Mesenchymal stem cell (in vitro differentiated cells and primary cell): ENCODE measurements at regions not wholly inside any gene's neighbourhood (a gene's known extent, or its start where the extent isn't known, plus 50 kb on each side); places are given as distances from the start of the nearest gene placed in this dataset.

Source experiments
- DNase-seq: peaks from one replicate; pipeline ENCODE4 v3.0.0-alpha.2; 2013
- H2AFZ ChIP-seq: one replicate; pipeline ENCODE4 v1.6.1; 2013; ENCODE audit warnings: low read depth, mild to moderate bottlenecking, control low read depth, inconsistent platforms, low read length, moderate library complexity
- H2AK5ac ChIP-seq: 2 replicates; pipeline ENCODE4 v1.6.1; 2013; ENCODE audit warnings: low read length, moderate library complexity, mild to moderate bottlenecking, inconsistent platforms; ENCODE audit not compliant: severe bottlenecking
- H2BK120ac ChIP-seq: one replicate; pipeline ENCODE4 v1.6.1; 2013; ENCODE audit warnings: low read depth, mild to moderate bottlenecking, inconsistent platforms, low read length, moderate library complexity
- H2BK12ac ChIP-seq, 2 experiments: one replicate each; pipeline ENCODE4 v1.6.1; 2013; ENCODE audit warnings: inconsistent platforms in 2 of 2, low read length in 2 of 2, mild to moderate bottlenecking in 2 of 2, moderate library complexity in 2 of 2, control low read depth in 1 of 2
- H2BK15ac ChIP-seq: one replicate; pipeline ENCODE4 v1.6.1; 2013; ENCODE audit warnings: mild to moderate bottlenecking, low read depth, inconsistent platforms; ENCODE audit not compliant: poor library complexity, severe bottlenecking
- H2BK5ac ChIP-seq: 2 replicates; pipeline ENCODE4 v1.6.1; 2013; ENCODE audit warnings: low read depth, mild to moderate bottlenecking, low read length, control low read depth, inconsistent platforms; ENCODE audit not compliant: poor library complexity, severe bottlenecking
- H3K14ac ChIP-seq, 2 experiments: one replicate each; pipeline ENCODE4 v1.6.1; 2013; ENCODE audit warnings: inconsistent platforms in 2 of 2, low read length in 2 of 2, control low read depth in 1 of 2, mild to moderate bottlenecking in 1 of 2, moderate library complexity in 1 of 2
- H3K18ac ChIP-seq, 2 experiments: one replicate each; pipeline ENCODE4 v1.6.1; 2013; ENCODE audit warnings: inconsistent platforms in 2 of 2, low read length in 2 of 2, control low read depth in 1 of 2, low read depth in 1 of 2, mild to moderate bottlenecking in 1 of 2
- H3K23ac ChIP-seq, 2 experiments: one replicate each; pipeline ENCODE4 v1.6.1; 2013; ENCODE audit warnings: inconsistent platforms in 2 of 2, low read length in 2 of 2, mild to moderate bottlenecking in 2 of 2, moderate library complexity in 2 of 2, control low read depth in 1 of 2
- H3K27ac ChIP-seq: 2 replicates; pipeline ENCODE4 v1.5.1; 2013; ENCODE audit warnings: mild to moderate bottlenecking, moderate library complexity, low read length, control low read depth, inconsistent platforms; ENCODE audit not compliant: poor library complexity, severe bottlenecking
- H3K27me3 ChIP-seq, 2 experiments: 2 replicates each; pipeline versions ENCODE4 v1.6.1 to v1.7.0; 2013; ENCODE audit warnings: low read length in 2 of 2, mild to moderate bottlenecking in 2 of 2, moderate library complexity in 2 of 2, control low read depth in 1 of 2, inconsistent platforms in 1 of 2; ENCODE audit not compliant: control insufficient read depth in 1 of 2, insufficient read depth in 1 of 2
- H3K36me3 ChIP-seq, 2 experiments: 2 replicates each; pipeline versions ENCODE4 v1.6.1 to v1.7.0; 2013; ENCODE audit warnings: low read length in 2 of 2, control low read depth in 1 of 2, inconsistent platforms in 1 of 2, low read depth in 1 of 2, mild to moderate bottlenecking in 1 of 2; ENCODE audit not compliant: insufficient read depth in 2 of 2, control insufficient read depth in 1 of 2
- H3K4ac ChIP-seq, 2 experiments: one replicate each; pipeline ENCODE4 v1.6.1; 2013; ENCODE audit warnings: inconsistent platforms in 2 of 2, low read length in 2 of 2, mild to moderate bottlenecking in 2 of 2, moderate library complexity in 2 of 2, control low read depth in 1 of 2, low read depth in 1 of 2
- H3K4me1 ChIP-seq: 2 replicates; pipeline ENCODE4 v1.6.1; 2013; ENCODE audit warnings: low read depth, low read length, control low read depth; ENCODE audit not compliant: control insufficient read depth, insufficient read depth
- H3K4me2 ChIP-seq: 2 replicates; pipeline ENCODE4 v1.6.1; 2013; ENCODE audit warnings: low read length, mild to moderate bottlenecking, inconsistent platforms; ENCODE audit not compliant: poor library complexity, severe bottlenecking
- H3K4me3 ChIP-seq, 2 experiments: 2 replicates each; pipeline versions ENCODE4 v1.5.1 to v1.7.0; 2013; ENCODE audit warnings: low read length in 2 of 2, mild to moderate bottlenecking in 2 of 2, control low read depth in 1 of 2, low read depth in 1 of 2; ENCODE audit not compliant: insufficient read depth in 1 of 2
- H3K79me1 ChIP-seq: replicated peaks from 2 replicates; pipeline ENCODE4 v1.6.1; 2013; ENCODE audit warnings: mild to moderate bottlenecking, control low read depth, low read length, inconsistent platforms; ENCODE audit not compliant: poor library complexity, severe bottlenecking
- H3K9ac ChIP-seq: 2 replicates; pipeline ENCODE4 v1.7.0; 2013; ENCODE audit warnings: mild to moderate bottlenecking, low read length, moderate library complexity
- H3K9me3 ChIP-seq: 2 replicates; pipeline ENCODE4 v1.7.0; 2013; ENCODE audit warnings: mild to moderate bottlenecking, low read length; ENCODE audit not compliant: control insufficient read depth
- H4K8ac ChIP-seq: one replicate; pipeline ENCODE4 v1.6.1; 2013; ENCODE audit warnings: inconsistent platforms, mild to moderate bottlenecking, low read length, moderate library complexity
- H4K91ac ChIP-seq: one replicate; pipeline ENCODE4 v1.6.1; 2013; ENCODE audit warnings: mild to moderate bottlenecking, low read length, inconsistent platforms
- WGBS: methylation state at CpG from one replicate; pipeline ENCODE4 v1.1.7; 2013; ENCODE audit warnings: mixed read lengths; 5-methylcytosine and 5-hydroxymethylcytosine counted together

DNA sequence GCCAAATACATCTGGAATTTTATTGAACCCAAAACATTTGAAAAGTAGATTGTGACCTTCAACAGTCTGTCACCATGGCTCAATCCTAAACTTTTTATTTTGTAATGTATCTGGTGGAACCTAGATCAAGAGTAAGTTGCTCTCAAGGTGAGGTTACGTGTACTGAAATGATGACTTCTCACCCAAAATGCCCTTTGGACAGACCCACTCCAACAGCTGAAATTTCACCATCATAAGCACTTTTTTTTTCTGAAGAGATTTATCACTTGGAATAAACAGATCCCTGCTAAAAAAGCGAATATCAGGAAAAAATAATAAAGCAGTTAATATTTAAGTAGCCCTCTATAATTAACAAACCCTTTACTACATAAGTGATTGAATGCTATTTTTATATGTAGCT is 155.0 kb upstream of the FBXL7 start:
- Histone ChIP-seq H2BK120ac (no peak overlapping the region), H3K27ac (no peak overlapping the region), H3K4me1 (no peaks in the 10 kb centered on the region), H3K27me3 (no peaks in the 10 kb centered on the region), H2AK5ac (no peak overlapping the region), H3K79me1 (no peaks in the 10 kb centered on the region), H2BK15ac (no peak overlapping the region), H4K91ac (no peak overlapping the region), H2BK5ac (no peak overlapping the region), H3K18ac (no peak overlapping the region), H3K4me2 (no peak overlapping the region), H3K9ac (no peak overlapping the region), H3K4ac (no peak overlapping the region), H3K23ac (no peak overlapping the region), H3K14ac (no peak overlapping the region), H3K4me3 (no peak overlapping the region), H3K36me3 (no peaks in the 10 kb centered on the region), H2AFZ (no peak overlapping the region), H2BK12ac (no peak overlapping the region), H4K8ac (no peak overlapping the region), H3K9me3 (no peaks in the 10 kb centered on the region)
- WGBS: 100% methylated on average over 1 of the region's 2 CpGs
- DNase-seq: no peak

DNA sequence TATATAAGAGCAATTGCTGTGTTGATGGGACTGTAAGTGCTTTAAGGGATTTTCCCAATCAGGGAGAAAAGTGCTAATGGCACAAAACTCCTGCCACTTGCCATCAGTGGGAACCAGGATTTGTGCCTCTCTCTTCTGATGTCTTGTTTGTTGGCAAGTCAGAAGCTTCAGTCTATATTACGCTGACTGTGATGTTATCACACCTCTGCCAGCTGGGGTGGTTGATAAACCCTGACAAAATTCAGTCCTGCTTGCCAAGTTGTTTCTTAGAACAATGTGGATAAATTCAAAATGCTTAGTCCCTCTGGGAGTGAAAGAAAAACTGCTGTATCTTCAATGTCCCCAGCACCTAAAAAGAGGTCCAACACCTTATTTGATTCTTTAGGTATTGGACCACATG is 161.4 kb upstream of the FBXL7 start:
- Histone ChIP-seq H3K18ac (no peak overlapping the region), H4K91ac (no peak overlapping the region), H3K4ac (no peak overlapping the region), H3K4me2 (no peak overlapping the region), H2AFZ (no peak overlapping the region), H3K9ac (no peak overlapping the region), H2BK15ac (no peak overlapping the region), H2AK5ac (no peak overlapping the region), H3K14ac (no peak overlapping the region), H3K4me3 (no peak overlapping the region), H2BK120ac (no peak overlapping the region), H3K79me1 (no peaks in the 10 kb centered on the region), H4K8ac (no peak overlapping the region), H3K36me3 (no peaks in the 10 kb centered on the region), H2BK12ac (no peak overlapping the region), H3K27me3 (no peaks in the 10 kb centered on the region), H3K23ac (no peak overlapping the region), H3K4me1 (no peaks in the 10 kb centered on the region), H3K27ac (no peak overlapping the region), H3K9me3 (no peaks in the 10 kb centered on the region), H2BK5ac (no peak overlapping the region)
- WGBS: 36% methylated on average over 1 of the region's 1 CpG
- no peak for DNase-seq

DNA sequence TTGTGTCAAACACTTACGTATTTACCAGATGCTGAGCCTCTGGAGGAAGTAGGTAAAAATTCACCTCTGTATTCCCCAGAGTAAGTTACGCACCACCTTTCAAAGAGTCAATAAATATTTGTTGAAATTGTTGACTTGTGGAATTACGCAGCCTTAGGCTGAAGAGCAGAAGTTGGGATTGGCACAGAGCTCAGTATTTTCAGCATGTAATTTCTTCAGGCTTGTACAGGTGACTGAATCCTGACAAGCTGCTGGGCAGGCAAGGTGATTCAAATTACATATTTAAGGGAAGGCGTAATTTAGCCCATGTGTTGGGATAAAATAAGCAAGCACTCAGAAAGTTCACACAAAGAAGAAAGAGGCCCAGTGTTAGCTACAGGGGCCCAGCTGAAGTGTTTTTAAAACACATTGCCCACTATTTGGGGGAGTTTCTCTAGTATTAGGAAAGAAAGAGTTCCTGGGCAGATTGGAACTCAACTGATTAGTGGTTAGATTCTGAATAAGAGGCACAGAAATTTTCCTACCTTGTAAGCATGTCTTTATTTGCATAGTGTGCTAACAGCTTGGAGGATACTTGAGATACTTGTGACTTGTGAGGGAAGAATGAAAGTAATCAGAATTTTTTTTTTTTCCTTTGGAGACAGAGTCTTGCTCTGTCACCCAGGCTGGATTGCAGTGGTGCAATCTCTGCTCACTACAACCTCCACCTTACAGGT is 165.3 kb upstream of the FBXL7 start:
- Histone ChIP-seq H2BK120ac (no peak overlapping the region), H3K9me3 (peaks cover 3% of the 10 kb centered on the region), H3K27ac (no peak overlapping the region), H3K36me3 (no peaks in the 10 kb centered on the region), H4K91ac (no peak overlapping the region), H2AFZ (no peak overlapping the region), H2BK12ac (no peak overlapping the region), H3K4ac (no peak overlapping the region), H3K9ac (no peak overlapping the region), H3K4me3 (no peak overlapping the region), H2AK5ac (no peak overlapping the region), H2BK15ac (no peak overlapping the region), H3K4me2 (no peak overlapping the region), H3K4me1 (no peaks in the 10 kb centered on the region), H4K8ac (no peak overlapping the region), H2BK5ac (no peak overlapping the region), H3K79me1 (no peaks in the 10 kb centered on the region), H3K27me3 (no peaks in the 10 kb centered on the region), H3K14ac (no peak overlapping the region), H3K23ac (no peak overlapping the region), H3K18ac (no peak overlapping the region)
- WGBS: 79% methylated on average over 3 of the region's 4 CpGs
- DNase-seq: no peak

DNA sequence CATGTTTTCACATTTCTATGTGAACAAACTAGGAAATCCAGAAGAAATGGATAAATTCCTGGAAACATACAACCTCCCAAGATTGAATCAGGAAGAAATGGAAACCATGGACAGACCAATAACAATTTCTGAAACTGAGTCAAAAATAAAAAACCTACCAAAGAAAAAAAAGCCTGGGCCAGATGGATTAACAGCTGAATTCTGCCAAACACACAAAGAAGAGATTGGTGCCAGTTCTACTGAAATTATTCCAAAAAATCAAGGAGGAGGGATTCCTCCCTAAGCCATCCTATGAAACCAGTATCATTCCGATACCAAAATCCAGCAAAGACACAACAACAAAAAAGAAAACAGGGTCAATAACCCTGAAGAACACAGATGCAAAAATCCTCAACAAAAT is 166.9 kb upstream of the FBXL7 start:
- Histone ChIP-seq H3K4me3 (no peak overlapping the region), H3K14ac (no peak overlapping the region), H2BK120ac (no peak overlapping the region), H3K36me3 (no peaks in the 10 kb centered on the region), H3K23ac (no peak overlapping the region), H4K8ac (no peak overlapping the region), H3K4ac (no peak overlapping the region), H2BK15ac (no peak overlapping the region), H2BK12ac (no peak overlapping the region), H3K27ac (no peak overlapping the region), H3K9ac (no peak overlapping the region), H3K4me1 (no peaks in the 10 kb centered on the region), H3K18ac (no peak overlapping the region), H3K79me1 (no peaks in the 10 kb centered on the region), H3K9me3 (peaks cover 3% of the 10 kb centered on the region), H3K27me3 (no peaks in the 10 kb centered on the region), H2AFZ (no peak overlapping the region), H3K4me2 (no peak overlapping the region), H4K91ac (no peak overlapping the region), H2BK5ac (peak overlapping the region; percentile 8), H2AK5ac (no peak overlapping the region)
- no peak for DNase-seq
- 100% methylated on average over 1 of the region's 1 CpG for WGBS
